HCT116 (cell line): ENCODE measurements at regions not wholly inside any gene's neighbourhood (a gene's known extent, or its start where the extent isn't known, plus 50 kb on each side); places are given as distances from the start of the nearest gene placed in this dataset.

Experiments used
- ATAC-seq: fragments of 200-7000 bp; cut with Tn5 transposase; 2 replicates; pipeline ENCODE4 v1.9.1; 2020; ENCODE audit warnings: mild to moderate bottlenecking, moderate library complexity
- BruUV-seq: library from RNA; stranded (reverse); fragments of 400-500 nt; replicated peaks from 2 replicates; lab custom pipeline; 2021; lab: Mats Ljungman, UMichigan
- CTCF ChIA-PET: fragments of 300-600 bp; sonication (Branson Sonifier 250); formaldehyde crosslinking; loops from one replicate; lab custom pipeline; 2021; ENCODE audit warnings: antibody characterized with exemption; lab: Charles Lee
- POLR2A ChIA-PET: fragments of 300-600, 350-600 bp; sonication (Branson Sonifier 250); formaldehyde crosslinking; loops from one replicate; lab custom pipeline; 2021; ENCODE audit warnings: antibody characterized with exemption; lab: Charles Lee
- RAD21 ChIA-PET, 2 experiments: fragments of 300-600 bp; sonication (Branson Sonifier 250); formaldehyde crosslinking; loops; one replicate each; lab custom pipeline; 2023; ENCODE audit warnings: low total read pairs in 2 of 2; ENCODE audit not compliant: uncharacterized antibody in 2 of 2, unreplicated experiment in 2 of 2, low non-redundant PET in 1 of 2; lab: Charles Lee
- DNase-seq: peaks from one replicate; pipeline ENCODE4 v3.0.0-alpha.2; 2010; ENCODE audit warnings: low read depth, low spot score
- H2AFZ ChIP-seq: fragments of 200-600 bp; shearing (Covaris generic), sonication (generic); 2 replicates; pipeline ENCODE4 v1.6.1; 2017; ENCODE audit warnings: low read depth, mixed run types, mixed read lengths, antibody characterized with exemption, low read length; ENCODE audit not compliant: poor library complexity, severe bottlenecking
- H3K27ac ChIP-seq: 2 replicates; pipeline ENCODE4 v1.5.1; 2012; ENCODE audit warnings: low read depth, low read length
- H3K27me3 ChIP-seq: fragments of 200-600 bp; sonication (generic); 2 replicates; pipeline ENCODE4 v1.6.1; 2016; ENCODE audit warnings: mixed run types, low read length, mixed read lengths; ENCODE audit not compliant: insufficient read depth
- H3K36me3 ChIP-seq, 2 experiments: fragments of 200-500 bp in 1 of 2; fragments of 200-600 bp in 1 of 2; sonication (Bioruptor generic) in 1 of 2; sonication (generic) in 1 of 2; 2 replicates each; pipeline versions ENCODE4 v1.5.1 to v1.6.1; 2014 to 2016; ENCODE audit warnings: low read length in 2 of 2, inconsistent platforms in 1 of 2, mixed read lengths in 1 of 2, mixed run types in 1 of 2; ENCODE audit not compliant: insufficient read depth in 2 of 2, control insufficient read depth in 1 of 2
- H3K4me1 ChIP-seq, 2 experiments: fragments of 200-600 bp in 1 of 2; sonication (generic) in 1 of 2; 2 replicates each; pipeline versions ENCODE4 v1.5.1 to v1.6.1; 2012 to 2017; ENCODE audit warnings: low read length in 2 of 2, inconsistent platforms in 1 of 2, mild to moderate bottlenecking in 1 of 2, mixed read lengths in 1 of 2, mixed run types in 1 of 2, moderate library complexity in 1 of 2; ENCODE audit not compliant: insufficient read depth in 2 of 2, control insufficient read depth in 1 of 2
- H3K4me2 ChIP-seq: fragments of 200-600 bp; sonication (generic); 2 replicates; pipeline ENCODE4 v1.6.1; 2017; ENCODE audit warnings: mixed run types, low read length, mixed read lengths
- H3K4me3 ChIP-seq, 2 experiments: fragments of 200-600 bp in 1 of 2; sonication (generic) in 1 of 2; replicated peaks in 1 of 2; 2 replicates each; pipeline ENCODE4 v1.5.1; 2011 to 2016; ENCODE audit warnings: low read length in 2 of 2, control low read depth in 1 of 2, low read depth in 1 of 2, mild to moderate bottlenecking in 1 of 2, mixed read lengths in 1 of 2, mixed run types in 1 of 2
- H3K79me2 ChIP-seq: fragments of 200-600 bp; sonication (generic); 2 replicates; pipeline ENCODE4 v1.6.1; 2017; ENCODE audit warnings: mild to moderate bottlenecking, mixed run types, low read length, moderate library complexity, mixed read lengths; ENCODE audit not compliant: insufficient read depth
- H3K9ac ChIP-seq: fragments of 200-600 bp; sonication (generic); 2 replicates; pipeline ENCODE4 v1.6.1; 2016; ENCODE audit warnings: low read length, mixed read lengths
- H3K9me2 ChIP-seq: fragments of 200-600 bp; sonication (generic), shearing (Covaris generic); 2 replicates; pipeline ENCODE4 v1.6.1; 2017; ENCODE audit warnings: mixed run types, mild to moderate bottlenecking, moderate library complexity; ENCODE audit not compliant: insufficient read depth
- H3K9me3 ChIP-seq, 2 experiments: fragments of 200-500 bp in 1 of 2; fragments of 200-600 bp in 1 of 2; sonication (Bioruptor generic) in 1 of 2; sonication (generic) in 1 of 2; 2 replicates each; pipeline ENCODE4 v1.6.1; 2014 to 2017; ENCODE audit warnings: low read length in 2 of 2, mixed read lengths in 2 of 2, inconsistent platforms in 1 of 2, low read depth in 1 of 2, mild to moderate bottlenecking in 1 of 2, mixed run types in 1 of 2, moderate library complexity in 1 of 2; ENCODE audit not compliant: control insufficient read depth in 1 of 2, insufficient read depth in 1 of 2
- H4K20me1 ChIP-seq: fragments of 200-600 bp; sonication (generic), shearing (Covaris generic); 2 replicates; pipeline ENCODE4 v1.6.1; 2017; ENCODE audit warnings: mixed run types, mild to moderate bottlenecking, moderate library complexity; ENCODE audit not compliant: insufficient read depth
- CBX3 ChIP-seq: IDR thresholded peaks from 2 replicates; pipeline ENCODE4 v1.6.1; 2012; ENCODE audit warnings: low read depth
- CEBPB ChIP-seq: IDR thresholded peaks from 2 replicates; pipeline ENCODE4 v1.6.1; 2012; ENCODE audit warnings: low read depth
- CTCF ChIP-seq, 3 experiments: fragments of 200-600 bp in 1 of 3; sonication (generic) in 1 of 3; IDR thresholded peaks in 2 of 3; conservative IDR thresholded peaks in 1 of 3; 2 replicates each; pipeline ENCODE4 v1.5.1; 2012 to 2017; ENCODE audit warnings: low read depth in 2 of 3, low read length in 2 of 3, antibody characterized with exemption in 1 of 3, borderline replicate concordance in 1 of 3, control low read depth in 1 of 3, mild to moderate bottlenecking in 1 of 3, mixed read lengths in 1 of 3, mixed run types in 1 of 3, moderate library complexity in 1 of 3; ENCODE audit not compliant: insufficient read depth in 1 of 3
- ELF1 ChIP-seq: IDR thresholded peaks from 2 replicates; pipeline ENCODE4 v1.6.1; 2012; ENCODE audit warnings: low read depth, borderline replicate concordance
- EZH2 ChIP-seq: fragments of 200-600 bp; sonication (generic); IDR thresholded peaks from 2 replicates; pipeline ENCODE4 v1.6.1; 2017; ENCODE audit warnings: antibody characterized with exemption, mixed run types
- EZH2phosphoT487 ChIP-seq: fragments of 200-600 bp; IDR thresholded peaks from 2 replicates; pipeline ENCODE4 v1.6.1; 2018; ENCODE audit warnings: antibody characterized with exemption, borderline replicate concordance
- FOSL1 ChIP-seq: IDR thresholded peaks from 2 replicates; pipeline ENCODE4 v1.6.1; 2012; ENCODE audit warnings: low read depth
- JUND ChIP-seq: IDR thresholded peaks from 2 replicates; pipeline ENCODE4 v1.6.1; 2012
- MAX ChIP-seq: IDR thresholded peaks from 2 replicates; pipeline ENCODE4 v1.6.1; 2012
- POLR2A ChIP-seq: IDR thresholded peaks from 2 replicates; pipeline ENCODE4 v1.7.0; 2011; ENCODE audit warnings: borderline replicate concordance; ENCODE audit not compliant: insufficient read depth, insufficient read length; ENCODE audit errors: extremely low read depth
- POLR2AphosphoS5 ChIP-seq: IDR thresholded peaks from 2 replicates; pipeline ENCODE4 v1.6.1; 2011; ENCODE audit warnings: mild to moderate bottlenecking, low read depth, low read length, moderate library complexity
- RAD21 ChIP-seq: IDR thresholded peaks from 2 replicates; pipeline ENCODE4 v1.6.1; 2012; ENCODE audit warnings: low read depth, mild to moderate bottlenecking
- SIN3A ChIP-seq: IDR thresholded peaks from 2 replicates; pipeline ENCODE4 v1.6.1; 2012; ENCODE audit warnings: low read depth
- SP1 ChIP-seq: IDR thresholded peaks from 2 replicates; pipeline ENCODE4 v1.6.1; 2012; ENCODE audit warnings: low read depth
- SRF ChIP-seq: IDR thresholded peaks from 2 replicates; pipeline ENCODE4 v1.6.1; 2012; ENCODE audit warnings: low read depth
- TCF7L2 ChIP-seq: IDR thresholded peaks from 2 replicates; pipeline ENCODE4 v1.7.0; 2011; ENCODE audit warnings: borderline replicate concordance, inconsistent platforms; ENCODE audit not compliant: insufficient read depth, insufficient read length; ENCODE audit errors: extremely low read depth
- ZBTB33 ChIP-seq: IDR thresholded peaks from 2 replicates; pipeline ENCODE4 v1.6.1; 2011; ENCODE audit warnings: mild to moderate bottlenecking, low read length, moderate library complexity; ENCODE audit not compliant: insufficient replicate concordance; ENCODE audit errors: extremely low read depth
- ZNF274 ChIP-seq: fragments of 200-500 bp; sonication (Bioruptor generic); IDR thresholded peaks from 2 replicates; pipeline ENCODE4 v1.6.1; 2014; ENCODE audit warnings: mild to moderate bottlenecking, low read depth, low read length, inconsistent platforms
- intact Hi-C: fragments of 100-400 bp; cut with micrococcal nuclease; formaldehyde crosslinking; loops from 2 replicates; pipeline ENCODE4 v1.10.0; 2022

- no peak overlapping the region for H3K9ac ChIP-seq
- intact Hi-C loops, result no loop called here
- ChIA-PET CTCF (no interaction called here), RAD21 (no interaction called here), POLR2A (no interaction called here)
- no peaks in the 10 kb centered on the region for H3K4me1 ChIP-seq
- DNase-seq (no peak), ATAC-seq (no peak)
- BruUV-seq, result no TSS peak
- H3K79me2 ChIP-seq, result no peaks in the 10 kb centered on the region
- no peaks in the 10 kb centered on the region for H3K9me3 ChIP-seq
- no peaks in the 10 kb centered on the region for H3K36me3 ChIP-seq
- no peaks in the 10 kb centered on the region for H3K27me3 ChIP-seq
- H3K4me3 ChIP-seq, result no peak overlapping the region
- H2AFZ ChIP-seq, result no peak overlapping the region
- H4K20me1 ChIP-seq, result no peaks in the 10 kb centered on the region
- H3K27ac ChIP-seq, result no peak overlapping the region
- no peak overlapping the region for H3K4me2 ChIP-seq
- TF ChIP-seq TCF7L2 (no peak), JUND (no peak), SP1 (no peak), FOSL1 (no peak), SRF (no peak), POLR2A (no peak), SIN3A (no peak), ZBTB33 (no peak), CTCF (IDR thresholded peaks at IDR 0.05 in 2 of 3, conservative IDR thresholded peaks at IDR 0.05 in 1 of 3; ENCODE audit: borderline replicate concordance in 1 of 3, insufficient read depth in 1 of 3, low read depth in 2 of 3, low read length in 2 of 3) (no peak), RAD21 (no peak), EZH2 (no peak), POLR2AphosphoS5 (no peak), EZH2phosphoT487 (no peak), ZNF274 (no peak), CBX3 (no peak), CEBPB (no peak), MAX (no peak), ELF1 (no peak)
- no peaks in the 10 kb centered on the region for H3K9me2 ChIP-seq
Measured at GRCh38 chr21:39094087-39094780, 89.0 kb downstream of the PSMG1 start.
